ENCODE measurements at regions not wholly inside any gene's neighbourhood (a gene's known extent, or its start where the extent isn't known, plus 50 kb on each side); places are given as distances from the start of the nearest gene placed in this dataset.

- no peak for TF ChIP-seq KDM5A (IDR thresholded peaks at IDR 0.05; ENCODE audit: low read length)
- TF ChIP-seq MAX (IDR thresholded peaks at IDR 0.05): no peak
- no peak for TF ChIP-seq HDAC2 (IDR thresholded peaks at IDR 0.05; ENCODE audit: borderline replicate concordance in 1 of 2, low read depth in 2 of 2, low read length in 2 of 2)
- TF ChIP-seq YY1 (IDR thresholded peaks at IDR 0.05; ENCODE audit: low read depth, low read length): no peak
- TF ChIP-seq RBBP5 (IDR thresholded peaks at IDR 0.05; ENCODE audit: borderline replicate concordance, low read depth, low read length): no peak
- TF ChIP-seq JUN (IDR thresholded peaks at IDR 0.05; ENCODE audit: low read depth, low read length): no peak
- TF ChIP-seq JUND (IDR thresholded peaks at IDR 0.05; ENCODE audit: low read length): no peak
- TF ChIP-seq POLR2A (IDR thresholded peaks at IDR 0.05; ENCODE audit: control extremely low read depth in 1 of 2, low read depth in 2 of 2, low read length in 2 of 2): no peak
- TF ChIP-seq CBX5 (IDR thresholded peaks at IDR 0.05; ENCODE audit: low read depth, low read length): no peak
- TF ChIP-seq BACH1 (IDR thresholded peaks at IDR 0.05; ENCODE audit: low read length): no peak
- no peak for TF ChIP-seq TAF1 (IDR thresholded peaks at IDR 0.05; ENCODE audit: low read depth, low read length)
- no peaks in the 10 kb centered on the region for H3K79me1 ChIP-seq (ENCODE audit: low read depth, low read length)
- no peak for DNase-seq (ENCODE audit: low read depth in 1 of 2, low spot score in 2 of 2)
- peaks cover 2% of the 10 kb centered on the region; the same call in 1 of the 2 replicates for H3K23me2 ChIP-seq (ENCODE audit: low read depth, low read length)
- no peak overlapping the region for H3K4me2 ChIP-seq (ENCODE audit: insufficient read depth in 1 of 2, low read depth in 2 of 2, low read length in 2 of 2)
- no peak overlapping the region for H2BK20ac ChIP-seq (ENCODE audit: low read length)
- H2AK5ac ChIP-seq (ENCODE audit: low read depth, low read length): no peak overlapping the region
- H3K4ac ChIP-seq (replicated peaks; ENCODE audit: insufficient read length, low read depth, low read length): no peak overlapping the region
- no peaks in the 10 kb centered on the region for H4K20me1 ChIP-seq (replicated peaks in 1 of 2; ENCODE audit: control insufficient read depth in 1 of 2, insufficient read depth in 2 of 2, low read length in 2 of 2)
- no peak overlapping the region for H2BK15ac ChIP-seq (ENCODE audit: low read length)
- H3K18ac ChIP-seq (ENCODE audit: extremely low read depth, low read length): no peak overlapping the region
- no peak overlapping the region for H4K91ac ChIP-seq (replicated peaks; ENCODE audit: insufficient read length, low read length)
- H2BK12ac ChIP-seq (ENCODE audit: low read depth, low read length): no peak overlapping the region
- no peak overlapping the region for H2AFZ ChIP-seq (ENCODE audit: low read length)
- H3K4me1 ChIP-seq (replicated peaks in 1 of 4; ENCODE audit: control insufficient read depth in 3 of 4, insufficient read depth in 4 of 4, low read length in 3 of 4): no peaks in the 10 kb centered on the region
- H3K79me2 ChIP-seq (ENCODE audit: control insufficient read depth in 1 of 2, insufficient read depth in 2 of 2, low read length in 2 of 2): no peaks in the 10 kb centered on the region
- no peak overlapping the region for H4K5ac ChIP-seq (ENCODE audit: insufficient read length, low read depth, low read length)
- H2BK5ac ChIP-seq (ENCODE audit: low read depth, low read length): no peak overlapping the region
- no peaks in the 10 kb centered on the region for H3K36me3 ChIP-seq (ENCODE audit: control insufficient read depth in 2 of 4, insufficient read depth in 4 of 4, low read length in 3 of 4)
- no peaks in the 10 kb centered on the region; a peak in 1 of 7 replicates for H3K27me3 ChIP-seq (replicated peaks in 1 of 4; ENCODE audit: control insufficient read depth in 3 of 4, extremely low read depth in 1 of 4, insufficient read depth in 3 of 4, low read length in 3 of 4)
- H3K9me3 ChIP-seq (ENCODE audit: insufficient read depth in 2 of 2, low read depth in 1 of 2, low read length in 1 of 2): no peaks in the 10 kb centered on the region
- POLR2A ChIA-PET (ENCODE audit: partially characterized antibody): no interaction called here
- H2BK120ac ChIP-seq (replicated peaks; ENCODE audit: low read depth, low read length): no peak overlapping the region
- no peak overlapping the region for H3K14ac ChIP-seq (ENCODE audit: insufficient read length)
- H3K23ac ChIP-seq (ENCODE audit: insufficient read length): no peak overlapping the region
- H3K27ac ChIP-seq (ENCODE audit: low read depth, low read length): no peak overlapping the region
- no peak overlapping the region for H3K56ac ChIP-seq (replicated peaks; ENCODE audit: insufficient read length, low read depth, low read length)
- H4K8ac ChIP-seq (ENCODE audit: extremely low read depth, insufficient read depth, low read length): no peak overlapping the region
- H3K9ac ChIP-seq (replicated peaks in 1 of 4; ENCODE audit: extremely low read depth in 1 of 4, low read depth in 3 of 4, low read length in 3 of 4): no peak overlapping the region
- H3K4me3 ChIP-seq (ENCODE audit: extremely low read depth in 1 of 4, insufficient read depth in 2 of 4, low read depth in 3 of 4, low read length in 4 of 4): no peak overlapping the region
- 89% methylated on average over 2 of the region's 2 CpGs; no CpG with 5 or more reads in 1 of the 2 experiments for WGBS, 2 experiments (ENCODE audit: extremely low coverage in 1 of 2, insufficient coverage in 1 of 2, insufficient read length in 1 of 2, insufficient replicate concordance in 2 of 2, low coverage in 1 of 2, low lambda C conversion rate in 2 of 2, missing lambda C conversion rate in 1 of 2)
- no peak for FAIRE-seq
- CTCF ChIA-PET (ENCODE audit: partially characterized antibody): interaction anchor here (0.9 to 1.4 kb wide), 2 partner anchors 14 to 40 kb away, joined by 3 to 6 read pairs; no protein-coding TSS in a partner anchor
Observed at GRCh38 chr9:113695440-113695851, 180.7 kb upstream of the ZNF618 start.
